K562 (cell line): ENCODE measurements at regions not wholly inside any gene's neighbourhood (a gene's known extent, or its start where the extent isn't known, plus 50 kb on each side); places are given as distances from the start of the nearest gene placed in this dataset.

Experiments
- ATAC-seq: fragments of 200-7000 bp; cut with Tn5 transposase; 3 replicates; pipeline ENCODE4 v1.9.1; 2020; ENCODE audit warnings: moderate library complexity
- BruUV-seq: library from RNA; stranded (reverse); fragments of 400-500 nt; replicated peaks from 2 replicates; lab custom pipeline; 2021; lab: Mats Ljungman, UMichigan
- CTCF ChIA-PET: fragments of 300-600 bp; formaldehyde crosslinking; extraction: SDS; loops from one replicate; lab custom pipeline; 2021; ENCODE audit warnings: low intra/inter-chr PET ratio; lab: Yijun Ruan, JAX
- POLR2A ChIA-PET: fragments of 300-600, 350-650 bp; sonication (Branson Sonifier 250); formaldehyde crosslinking; extraction: SDS; loops from one replicate; lab custom pipeline; 2021; ENCODE audit warnings: antibody characterized with exemption, inconsistent platforms; lab: Yijun Ruan, JAX
- DNase-seq, 4 experiments: peaks; one replicate each; pipeline versions ENCODE4 v3.0.0 to v3.0.0-alpha.2; 2011 to 2018; ENCODE audit warnings: low spot score in 3 of 4, mixed read lengths in 3 of 4; ENCODE audit errors: extremely low read depth in 1 of 4
- FAIRE-seq: peaks from 2 replicates; lab custom pipeline; 2011; peaks lifted over from hg19 to GRCh38; lab: Jason Lieb, UNC
- H2AFZ ChIP-seq: 2 replicates; pipeline ENCODE4 v1.6.0; 2011; ENCODE audit warnings: low read depth, low read length, control low read depth, inconsistent platforms
- H3K27ac ChIP-seq: fragments of 200-600 bp; 3 replicates; pipeline ENCODE4 v1.8.0; 2011; ENCODE audit warnings: low read depth, mild to moderate bottlenecking, control low read depth, inconsistent platforms, low read length, moderate library complexity, mixed read lengths; ENCODE audit errors: extremely low read depth
- H3K27me3 ChIP-seq, 2 experiments: fragments of 300-600 bp in 1 of 2; 2 replicates in 1 of 2; 3 replicates in 1 of 2; pipeline versions ENCODE4 v1.6.0 to v1.8.0; 2011; ENCODE audit warnings: inconsistent platforms in 2 of 2, low read length in 2 of 2, mild to moderate bottlenecking in 1 of 2, mixed read lengths in 1 of 2, moderate library complexity in 1 of 2; ENCODE audit not compliant: control insufficient read depth in 2 of 2, insufficient read depth in 2 of 2
- H3K36me3 ChIP-seq: fragments of 300-600 bp; 3 replicates; pipeline ENCODE4 v1.8.0; 2011; ENCODE audit warnings: mild to moderate bottlenecking, low read length, inconsistent platforms; ENCODE audit not compliant: control insufficient read depth, insufficient read depth
- H3K4me1 ChIP-seq, 2 experiments: fragments of 200-600 bp in 1 of 2; replicated peaks in 1 of 2; 2 replicates in 1 of 2; 3 replicates in 1 of 2; pipeline versions ENCODE4 v1.5.1 to v1.8.0; 2011; ENCODE audit warnings: inconsistent platforms in 2 of 2, low read length in 2 of 2, mild to moderate bottlenecking in 1 of 2, mixed read lengths in 1 of 2, moderate library complexity in 1 of 2; ENCODE audit not compliant: control insufficient read depth in 2 of 2, insufficient read depth in 2 of 2
- H3K4me2 ChIP-seq: 2 replicates; pipeline ENCODE4 v1.6.1; 2011; ENCODE audit warnings: low read length, control low read depth, inconsistent platforms, mixed read lengths; ENCODE audit not compliant: insufficient read depth
- H3K4me3 ChIP-seq: fragments of 200-600 bp; sonication (generic), shearing (Covaris generic); 2 replicates; pipeline ENCODE4 v1.5.1; 2016; ENCODE audit warnings: control low read depth, inconsistent platforms
- H3K79me2 ChIP-seq: fragments of 200-600 bp; 3 replicates; pipeline ENCODE4 v1.8.0; 2011; ENCODE audit warnings: low read length, inconsistent platforms; ENCODE audit not compliant: control insufficient read depth, insufficient read depth
- H3K9ac ChIP-seq, 2 experiments: 2 replicates each; pipeline versions ENCODE4 v1.6.0 to v1.6.1; 2011; ENCODE audit warnings: low read depth in 2 of 2, low read length in 2 of 2, control low read depth in 1 of 2, inconsistent platforms in 1 of 2, mild to moderate bottlenecking in 1 of 2, mixed read lengths in 1 of 2; ENCODE audit not compliant: insufficient read depth in 1 of 2
- H3K9me1 ChIP-seq: one replicate; pipeline ENCODE4 v1.6.0; 2011; ENCODE audit warnings: inconsistent platforms, mild to moderate bottlenecking, low read length, moderate library complexity; ENCODE audit not compliant: control insufficient read depth, insufficient read depth
- H3K9me3 ChIP-seq: replicated peaks from 2 replicates; pipeline ENCODE4 v1.5.1; 2011; ENCODE audit warnings: low read depth, low read length, inconsistent platforms; ENCODE audit not compliant: control insufficient read depth, insufficient read depth
- H4K20me1 ChIP-seq: replicated peaks from 2 replicates; pipeline ENCODE4 v1.6.1; 2011; ENCODE audit warnings: low read length, inconsistent platforms, mixed read lengths; ENCODE audit not compliant: control insufficient read depth, insufficient read depth
- CBFA2T2 ChIP-seq: fragments of 450-650 bp; conservative IDR thresholded peaks from 2 replicates; pipeline ENCODE4 v1.6.1; 2017; ENCODE audit warnings: mild to moderate bottlenecking
- CBFB ChIP-seq: sonication (generic); formaldehyde crosslinking; IDR thresholded peaks from 2 replicates; pipeline ENCODE4 v1.4.0; 2020; ENCODE audit warnings: mild to moderate bottlenecking, missing genetic modification reagents
- PPARD ChIP-seq: fragments of 250-450 bp; sonication (Bioruptor Pico); IDR thresholded peaks from 2 replicates; pipeline ENCODE4 v1.8.0; 2022; ENCODE audit warnings: inconsistent platforms, mild to moderate bottlenecking, moderate library complexity
- RFX1 ChIP-seq: fragments of 450-650 bp; IDR thresholded peaks from 2 replicates; pipeline ENCODE4 v1.6.1; 2016; ENCODE audit warnings: mild to moderate bottlenecking, moderate library complexity
- RHOXF2B ChIP-seq: fragments of 250-450 bp; sonication (Bioruptor Pico); conservative IDR thresholded peaks from 2 replicates; pipeline ENCODE4 v1.5.1; 2021
- SIRT6 ChIP-seq: IDR thresholded peaks from one replicate; pipeline ENCODE4 v1.6.1; 2012; ENCODE audit warnings: low read depth, mild to moderate bottlenecking, control low read depth, inconsistent platforms, low read length, moderate library complexity
- TAF1 ChIP-seq: IDR thresholded peaks from 2 replicates; pipeline ENCODE4 v1.6.1; 2011; ENCODE audit warnings: mild to moderate bottlenecking, low read length, moderate library complexity; ENCODE audit not compliant: insufficient read depth, control insufficient read depth, severe bottlenecking; ENCODE audit errors: extremely low read depth
- ZNF12 ChIP-seq: sonication (generic); formaldehyde crosslinking; IDR thresholded peaks from 2 replicates; pipeline ENCODE4 v1.4.0; 2020; ENCODE audit warnings: mild to moderate bottlenecking, missing genetic modification reagents
- WGBS: fragments of 100-300 bp; shearing (Covaris generic); methylation state at CpG from one replicate; pipeline ENCODE4 v1.1.6; 2016; ENCODE audit warnings: low coverage, mixed read lengths; ENCODE audit not compliant: insufficient coverage; ENCODE audit errors: missing lambda C conversion rate; 5-methylcytosine and 5-hydroxymethylcytosine counted together
- in situ Hi-C: fragments of 300-500 bp; cut with MboI; formaldehyde crosslinking; loops from 4 replicates; pipeline ENCODE4 v1.15.0; 2018; ENCODE audit warnings: inconsistent platforms, mixed read lengths
- intact Hi-C: fragments of 100-400 bp; cut with micrococcal nuclease; formaldehyde crosslinking; loops from 2 replicates; pipeline ENCODE4 v1.14.2; 2022
- TF ChIP-seq, protein P1 (sequence below): fragments of 450-650 bp; IDR thresholded peaks from 2 replicates; pipeline ENCODE4 v1.6.1; 2014; ENCODE audit warnings: low read depth, mild to moderate bottlenecking, moderate library complexity, borderline replicate concordance
- TF ChIP-seq, protein P2 (sequence below): fragments of 250-450 bp; sonication (Bioruptor Pico); IDR thresholded peaks from 2 replicates; pipeline ENCODE4 v1.4.0; 2020; ENCODE audit warnings: mild to moderate bottlenecking, moderate library complexity
- TF ChIP-seq, protein P3 (sequence below): sonication (generic); formaldehyde crosslinking; IDR thresholded peaks from 2 replicates; pipeline ENCODE4 v1.9.0; 2022; ENCODE audit warnings: mild to moderate bottlenecking, missing genetic modification reagents
- TF ChIP-seq, protein P4 (sequence below): fragments of 450-650 bp; formaldehyde crosslinking; IDR thresholded peaks from 2 replicates; pipeline ENCODE4 v1.4.0; 2022; ENCODE audit warnings: missing genetic modification characterization
- TF ChIP-seq, protein P5 (sequence below), 2 experiments: fragments of 450-650 bp in 1 of 2; sonication (generic) in 1 of 2; formaldehyde crosslinking; conservative IDR thresholded peaks; 2 replicates each; pipeline versions ENCODE4 v1.4.0 to v1.8.1; 2020 to 2022; ENCODE audit warnings: mild to moderate bottlenecking in 1 of 2, missing genetic modification reagents in 1 of 2
- TF ChIP-seq, protein P6 (sequence below): fragments of 450-650 bp; formaldehyde crosslinking; IDR thresholded peaks from 2 replicates; pipeline ENCODE4 v1.4.0; 2020; ENCODE audit warnings: mild to moderate bottlenecking, mixed read lengths

DNA sequence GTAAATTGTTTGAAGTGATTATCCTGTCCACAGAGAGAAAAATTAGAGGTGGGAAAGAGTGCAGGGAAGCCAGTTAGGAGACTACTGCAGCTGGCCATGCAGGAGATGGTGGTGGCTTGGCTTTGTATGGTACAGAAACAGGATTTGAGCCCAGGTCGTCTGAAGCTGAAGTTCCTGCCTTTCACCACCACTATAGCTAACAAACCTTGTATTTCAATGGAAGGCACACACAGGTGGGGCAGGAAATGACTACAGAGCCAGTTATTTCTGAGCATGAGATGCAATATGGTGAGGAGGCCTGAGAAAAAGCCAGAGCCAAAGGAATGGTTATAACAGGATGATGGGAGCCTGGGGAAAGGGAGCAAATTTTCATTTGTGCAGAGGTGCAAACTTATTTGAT, 103.9 kb downstream of the BTG1 start:
- DNase-seq: no peak
- intact Hi-C loops: no loop called here
- POLR2A ChIA-PET: interaction anchor here (0.9 to 2.0 kb wide), 4 partner anchors 10 to 104 kb away, joined by 3 to 8 read pairs (median 4); partner anchors contain the start of gene BTG1

More for the DNA sequence above, 103.9 kb downstream of the BTG1 start:
- ATAC-seq (peak; percentile 55), FAIRE-seq (no peak)
- Histone ChIP-seq H4K20me1 (no peaks in the 10 kb centered on the region), H3K9me3 (no peaks in the 10 kb centered on the region), H3K4me2 (no peak overlapping the region), H2AFZ (no peak overlapping the region; the same call in 1 of the 2 replicates), H3K4me3 (no peak overlapping the region), H3K79me2 (no peaks in the 10 kb centered on the region), H3K27ac (no peak overlapping the region), H3K4me1 (peaks cover 0 to 2% of the 10 kb centered on the region in 2 experiments; a peak in 1 of 5 replicates), H3K9me1 (no peaks in the 10 kb centered on the region), H3K27me3 (no peaks in the 10 kb centered on the region), H3K9ac (no peak overlapping the region), H3K36me3 (no peaks in the 10 kb centered on the region; the same call in 2 of the 3 replicates)
- no TSS peak for BruUV-seq
- TF ChIP-seq, protein P1, sequence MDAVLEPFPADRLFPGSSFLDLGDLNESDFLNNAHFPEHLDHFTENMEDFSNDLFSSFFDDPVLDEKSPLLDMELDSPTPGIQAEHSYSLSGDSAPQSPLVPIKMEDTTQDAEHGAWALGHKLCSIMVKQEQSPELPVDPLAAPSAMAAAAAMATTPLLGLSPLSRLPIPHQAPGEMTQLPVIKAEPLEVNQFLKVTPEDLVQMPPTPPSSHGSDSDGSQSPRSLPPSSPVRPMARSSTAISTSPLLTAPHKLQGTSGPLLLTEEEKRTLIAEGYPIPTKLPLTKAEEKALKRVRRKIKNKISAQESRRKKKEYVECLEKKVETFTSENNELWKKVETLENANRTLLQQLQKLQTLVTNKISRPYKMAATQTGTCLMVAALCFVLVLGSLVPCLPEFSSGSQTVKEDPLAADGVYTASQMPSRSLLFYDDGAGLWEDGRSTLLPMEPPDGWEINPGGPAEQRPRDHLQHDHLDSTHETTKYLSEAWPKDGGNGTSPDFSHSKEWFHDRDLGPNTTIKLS: no peak
- TF ChIP-seq, protein P2, sequence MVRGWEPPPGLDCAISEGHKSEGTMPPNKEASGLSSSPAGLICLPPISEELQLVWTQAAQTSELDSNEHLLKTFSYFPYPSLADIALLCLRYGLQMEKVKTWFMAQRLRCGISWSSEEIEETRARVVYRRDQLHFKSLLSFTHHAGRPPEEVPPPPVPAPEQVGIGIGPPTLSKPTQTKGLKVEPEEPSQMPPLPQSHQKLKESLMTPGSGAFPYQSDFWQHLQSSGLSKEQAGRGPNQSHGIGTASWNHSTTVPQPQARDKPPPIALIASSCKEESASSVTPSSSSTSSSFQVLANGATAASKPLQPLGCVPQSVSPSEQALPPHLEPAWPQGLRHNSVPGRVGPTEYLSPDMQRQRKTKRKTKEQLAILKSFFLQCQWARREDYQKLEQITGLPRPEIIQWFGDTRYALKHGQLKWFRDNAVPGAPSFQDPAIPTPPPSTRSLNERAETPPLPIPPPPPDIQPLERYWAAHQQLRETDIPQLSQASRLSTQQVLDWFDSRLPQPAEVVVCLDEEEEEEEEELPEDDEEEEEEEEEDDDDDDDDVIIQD (CRISPR knock-in tag): no peak
- TF ChIP-seq, protein P3, sequence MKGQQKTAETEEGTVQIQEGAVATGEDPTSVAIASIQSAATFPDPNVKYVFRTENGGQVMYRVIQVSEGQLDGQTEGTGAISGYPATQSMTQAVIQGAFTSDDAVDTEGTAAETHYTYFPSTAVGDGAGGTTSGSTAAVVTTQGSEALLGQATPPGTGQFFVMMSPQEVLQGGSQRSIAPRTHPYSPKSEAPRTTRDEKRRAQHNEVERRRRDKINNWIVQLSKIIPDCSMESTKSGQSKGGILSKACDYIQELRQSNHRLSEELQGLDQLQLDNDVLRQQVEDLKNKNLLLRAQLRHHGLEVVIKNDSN (CRISPR knock-in tag): no peak
- TF ChIP-seq, protein P4, sequence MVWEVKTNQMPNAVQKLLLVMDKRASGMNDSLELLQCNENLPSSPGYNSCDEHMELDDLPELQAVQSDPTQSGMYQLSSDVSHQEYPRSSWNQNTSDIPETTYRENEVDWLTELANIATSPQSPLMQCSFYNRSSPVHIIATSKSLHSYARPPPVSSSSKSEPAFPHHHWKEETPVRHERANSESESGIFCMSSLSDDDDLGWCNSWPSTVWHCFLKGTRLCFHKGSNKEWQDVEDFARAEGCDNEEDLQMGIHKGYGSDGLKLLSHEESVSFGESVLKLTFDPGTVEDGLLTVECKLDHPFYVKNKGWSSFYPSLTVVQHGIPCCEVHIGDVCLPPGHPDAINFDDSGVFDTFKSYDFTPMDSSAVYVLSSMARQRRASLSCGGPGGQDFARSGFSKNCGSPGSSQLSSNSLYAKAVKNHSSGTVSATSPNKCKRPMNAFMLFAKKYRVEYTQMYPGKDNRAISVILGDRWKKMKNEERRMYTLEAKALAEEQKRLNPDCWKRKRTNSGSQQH: no peak
- TF ChIP-seq ZNF12 (CRISPR knock-in tag): no peak
- TF ChIP-seq, protein P5, sequence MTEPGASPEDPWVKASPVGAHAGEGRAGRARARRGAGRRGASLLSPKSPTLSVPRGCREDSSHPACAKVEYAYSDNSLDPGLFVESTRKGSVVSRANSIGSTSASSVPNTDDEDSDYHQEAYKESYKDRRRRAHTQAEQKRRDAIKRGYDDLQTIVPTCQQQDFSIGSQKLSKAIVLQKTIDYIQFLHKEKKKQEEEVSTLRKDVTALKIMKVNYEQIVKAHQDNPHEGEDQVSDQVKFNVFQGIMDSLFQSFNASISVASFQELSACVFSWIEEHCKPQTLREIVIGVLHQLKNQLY (CRISPR knock-in tag; conservative IDR thresholded peaks at IDR 0.05): no peak
- TF ChIP-seq RFX1: no peak
- TF ChIP-seq TAF1: no peak
- TF ChIP-seq PPARD (CRISPR knock-in tag): no peak
- TF ChIP-seq RHOXF2B (CRISPR knock-in tag): no peak
- no peak for TF ChIP-seq CBFB (CRISPR knock-in tag)
- TF ChIP-seq CBFA2T2: no peak
- TF ChIP-seq, protein P6, sequence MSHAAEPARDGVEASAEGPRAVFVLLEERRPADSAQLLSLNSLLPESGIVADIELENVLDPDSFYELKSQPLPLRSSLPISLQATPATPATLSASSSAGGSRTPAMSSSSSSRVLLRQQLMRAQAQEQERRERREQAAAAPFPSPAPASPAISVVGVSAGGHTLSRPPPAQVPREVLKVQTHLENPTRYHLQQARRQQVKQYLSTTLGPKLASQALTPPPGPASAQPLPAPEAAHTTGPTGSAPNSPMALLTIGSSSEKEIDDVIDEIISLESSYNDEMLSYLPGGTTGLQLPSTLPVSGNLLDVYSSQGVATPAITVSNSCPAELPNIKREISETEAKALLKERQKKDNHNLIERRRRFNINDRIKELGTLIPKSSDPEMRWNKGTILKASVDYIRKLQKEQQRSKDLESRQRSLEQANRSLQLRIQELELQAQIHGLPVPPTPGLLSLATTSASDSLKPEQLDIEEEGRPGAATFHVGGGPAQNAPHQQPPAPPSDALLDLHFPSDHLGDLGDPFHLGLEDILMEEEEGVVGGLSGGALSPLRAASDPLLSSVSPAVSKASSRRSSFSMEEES (CRISPR knock-in tag): no peak
- no peak for TF ChIP-seq SIRT6
- WGBS: 7% methylated on average over 1 of the region's 1 CpG
- CTCF ChIA-PET: no interaction called here
- in situ Hi-C loops: no loop called here
